ENCODE measurements at regions not wholly inside any gene's neighbourhood (a gene's known extent, or its start where the extent isn't known, plus 50 kb on each side); places are given as distances from the start of the nearest gene placed in this dataset.

GRCh38 chr11:119586181-119586580 lies 142.8 kb downstream of the NECTIN1 start:
- TF ChIP-seq CTCF (IDR thresholded peaks at IDR 0.05): no peak
- no peak for TF ChIP-seq POLR2A (IDR thresholded peaks at IDR 0.05)
